T-helper 2 cell treated with Interferon-gamma antibody and Interleukin-4, amounts not matched to agents 100 ng/mL and 5 ng/mL, for 36 hours (primary cell): ENCODE measurements at regions not wholly inside any gene's neighbourhood (a gene's known extent, or its start where the extent isn't known, plus 50 kb on each side); places are given as distances from the start of the nearest gene placed in this dataset.
"Not testable (repeated sequence)": the region's sequence is repeated elsewhere in the genome, so short reads cannot be mapped to it uniquely, and the experiment has no call there.

ENCODE experiments used
- intact Hi-C: fragments of 100-400 bp; cut with micrococcal nuclease; formaldehyde crosslinking; loops from one replicate; pipeline ENCODE4 v1.15.1; 2023

- intact Hi-C loops = no loop called here
Observed at GRCh38 chr4:131419147-131419546, 1729.9 kb upstream of the PCDH10 start.

- intact Hi-C loops = no loop called here
Observed at GRCh38 chr4:131426023-131426758, 1722.9 kb upstream of the PCDH10 start.

GRCh38 chr4:131427000-131427399 lies 1722.1 kb upstream of the PCDH10 start:
- intact Hi-C loops = no loop called here

- intact Hi-C loops = no loop called here
Observed at GRCh38 chr4:131430302-131430701, 1718.8 kb upstream of the PCDH10 start.

- intact Hi-C loops = no loop called here
Observed at GRCh38 chr4:131441004-131441688, 1707.9 kb upstream of the PCDH10 start.

GRCh38 chr4:131447883-131448282 lies 1701.2 kb upstream of the PCDH10 start:
- intact Hi-C loops = no loop called here

- intact Hi-C loops = no loop called here
Observed at GRCh38 chr4:131450572-131451209, 1698.4 kb upstream of the PCDH10 start.

GRCh38 chr4:131459430-131460101 lies 1689.5 kb upstream of the PCDH10 start:
- intact Hi-C loops = loop anchor here (10.0 kb wide), 1 partner anchor 65 kb away; no protein-coding TSS in a partner anchor

GRCh38 chr4:131470360-131470759 lies 1678.7 kb upstream of the PCDH10 start:
- intact Hi-C loops = no loop called here

GRCh38 chr4:131488772-131489171 lies 1660.3 kb upstream of the PCDH10 start:
- intact Hi-C loops = no loop called here

GRCh38 chr4:131496211-131496610 lies 1652.9 kb upstream of the PCDH10 start:
- intact Hi-C loops = not testable (repeated sequence)

GRCh38 chr4:131499141-131499873 lies 1649.8 kb upstream of the PCDH10 start:
- intact Hi-C loops = no loop called here

GRCh38 chr4:131509521-131509920 lies 1639.6 kb upstream of the PCDH10 start:
- intact Hi-C loops = no loop called here

- intact Hi-C loops = loop anchor here (10.0 kb wide), 1 partner anchor 62 kb away; no protein-coding TSS in a partner anchor
Observed at GRCh38 chr4:131526686-131527085, 1622.4 kb upstream of the PCDH10 start.

- intact Hi-C loops = no loop called here
Observed at GRCh38 chr4:131531087-131531486, 1618.0 kb upstream of the PCDH10 start.

- intact Hi-C loops = no loop called here
Observed at GRCh38 chr4:131534944-131535645, 1614.0 kb upstream of the PCDH10 start.

- intact Hi-C loops = no loop called here
Observed at GRCh38 chr4:131540256-131540655, 1608.8 kb upstream of the PCDH10 start.

- intact Hi-C loops = no loop called here
Observed at GRCh38 chr4:131547506-131547981, 1601.5 kb upstream of the PCDH10 start.

GRCh38 chr4:131551306-131551705 lies 1597.8 kb upstream of the PCDH10 start:
- intact Hi-C loops = no loop called here

- intact Hi-C loops = no loop called here
Observed at GRCh38 chr4:131566026-131566425, 1583.1 kb upstream of the PCDH10 start.
